NOMO-1 (cell line): ENCODE measurements at regions not wholly inside any gene's neighbourhood (a gene's known extent, or its start where the extent isn't known, plus 50 kb on each side); places are given as distances from the start of the nearest gene placed in this dataset.

Experiments used
- DNase-seq, 2 experiments: peaks; one replicate each; lab custom pipeline; 2025; ENCODE audit not compliant: unreplicated experiment in 2 of 2; lab: John Stamatoyannopoulos, UW

GRCh38 chr4:180792541-180792940 is 1450.7 kb upstream of the TENM3 start:
- peak in 1 of 2 experiments; percentile 54 for DNase-seq

- peak; percentile 78 to 93 for DNase-seq
These were observed 1448.9 kb upstream of the TENM3 start for GRCh38 chr4:180794333-180794732.

- DNase-seq = no peak
These were observed 1445.1 kb upstream of the TENM3 start for GRCh38 chr4:180798036-180798577.

- DNase-seq = no peak
These were observed 1443.4 kb upstream of the TENM3 start for GRCh38 chr4:180799798-180800197.

- no peak for DNase-seq
These were observed 1438.1 kb upstream of the TENM3 start for GRCh38 chr4:180805101-180805500.

GRCh38 chr4:180808862-180809261 is 1434.3 kb upstream of the TENM3 start:
- no peak for DNase-seq

- DNase-seq = no peak
These were observed 1433.8 kb upstream of the TENM3 start for GRCh38 chr4:180809439-180809838.

GRCh38 chr4:180810581-180810980 is 1432.6 kb upstream of the TENM3 start:
- DNase-seq = no peak

- DNase-seq = peak in 1 of 2 experiments; percentile 45
These were observed 1431.6 kb upstream of the TENM3 start for GRCh38 chr4:180811556-180811955.

GRCh38 chr4:180812783-180813182 is 1430.4 kb upstream of the TENM3 start:
- no peak for DNase-seq

- DNase-seq = no peak
These were observed 1428.3 kb upstream of the TENM3 start for GRCh38 chr4:180814875-180815417.

GRCh38 chr4:180817529-180817928 is 1425.7 kb upstream of the TENM3 start:
- DNase-seq = no peak

GRCh38 chr4:180823108-180823507 is 1420.1 kb upstream of the TENM3 start:
- peak in 1 of 2 experiments; percentile 26 for DNase-seq

GRCh38 chr4:180827232-180828009 is 1415.8 kb upstream of the TENM3 start:
- peak in 1 of 2 experiments; percentile 20 for DNase-seq

GRCh38 chr4:180828455-180829018 is 1414.7 kb upstream of the TENM3 start:
- DNase-seq = peak in 1 of 2 experiments; percentile 27

- DNase-seq = no peak
These were observed 1411.1 kb upstream of the TENM3 start for GRCh38 chr4:180832073-180832472.

- no peak for DNase-seq
These were observed 1403.1 kb upstream of the TENM3 start for GRCh38 chr4:180840142-180840541.

GRCh38 chr4:180850318-180850940 is 1392.8 kb upstream of the TENM3 start:
- DNase-seq = no peak

GRCh38 chr4:180852738-180853137 is 1390.5 kb upstream of the TENM3 start:
- DNase-seq = no peak

GRCh38 chr4:180855184-180855583 is 1388.0 kb upstream of the TENM3 start:
- DNase-seq = no peak

- DNase-seq = no peak
These were observed 1383.0 kb upstream of the TENM3 start for GRCh38 chr4:180860089-180860720.
